ENCODE measurements at regions not wholly inside any gene's neighbourhood (a gene's known extent, or its start where the extent isn't known, plus 50 kb on each side); places are given as distances from the start of the nearest gene placed in this dataset.

DNA sequence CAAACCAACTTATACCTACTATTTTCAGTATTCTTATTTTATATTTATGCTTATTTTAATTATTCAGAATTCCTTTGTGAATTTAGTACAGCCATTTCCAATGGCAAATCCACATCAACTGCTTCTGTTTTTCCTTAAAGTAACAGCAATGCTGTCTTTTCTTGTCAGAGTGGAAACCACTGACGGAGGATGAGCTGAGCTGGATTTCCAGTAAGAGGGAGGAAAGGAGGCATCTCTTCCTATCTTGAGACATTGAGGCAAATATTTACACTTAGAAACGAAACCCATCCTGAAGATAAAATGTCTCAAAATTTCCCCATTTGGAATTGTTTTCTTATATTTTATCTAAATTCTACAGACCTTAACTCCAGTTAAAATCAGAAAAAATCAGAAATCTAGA is 66.1 kb upstream of the SLC44A3 start:
- TF ChIP-seq POLR2A (IDR thresholded peaks at IDR 0.05): no peak
- TF ChIP-seq, protein P1, sequence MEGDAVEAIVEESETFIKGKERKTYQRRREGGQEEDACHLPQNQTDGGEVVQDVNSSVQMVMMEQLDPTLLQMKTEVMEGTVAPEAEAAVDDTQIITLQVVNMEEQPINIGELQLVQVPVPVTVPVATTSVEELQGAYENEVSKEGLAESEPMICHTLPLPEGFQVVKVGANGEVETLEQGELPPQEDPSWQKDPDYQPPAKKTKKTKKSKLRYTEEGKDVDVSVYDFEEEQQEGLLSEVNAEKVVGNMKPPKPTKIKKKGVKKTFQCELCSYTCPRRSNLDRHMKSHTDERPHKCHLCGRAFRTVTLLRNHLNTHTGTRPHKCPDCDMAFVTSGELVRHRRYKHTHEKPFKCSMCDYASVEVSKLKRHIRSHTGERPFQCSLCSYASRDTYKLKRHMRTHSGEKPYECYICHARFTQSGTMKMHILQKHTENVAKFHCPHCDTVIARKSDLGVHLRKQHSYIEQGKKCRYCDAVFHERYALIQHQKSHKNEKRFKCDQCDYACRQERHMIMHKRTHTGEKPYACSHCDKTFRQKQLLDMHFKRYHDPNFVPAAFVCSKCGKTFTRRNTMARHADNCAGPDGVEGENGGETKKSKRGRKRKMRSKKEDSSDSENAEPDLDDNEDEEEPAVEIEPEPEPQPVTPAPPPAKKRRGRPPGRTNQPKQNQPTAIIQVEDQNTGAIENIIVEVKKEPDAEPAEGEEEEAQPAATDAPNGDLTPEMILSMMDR (IDR thresholded peaks at IDR 0.05): no peak

Data from thyroid gland (tissue), 4 donors.